ENCODE measurements at regions not wholly inside any gene's neighbourhood (a gene's known extent, or its start where the extent isn't known, plus 50 kb on each side); places are given as distances from the start of the nearest gene placed in this dataset.
"Not testable (repeated sequence)": the region's sequence is repeated elsewhere in the genome, so short reads cannot be mapped to it uniquely, and the experiment has no call there.

- not testable (repeated sequence) for DNase-seq
Observed at GRCh38 chr9:97248252-97248651, 59.2 kb upstream of the CCDC180 start.

GRCh38 chr9:97243606-97244005 is 63.9 kb upstream of the CCDC180 start:
- DNase-seq, result no peak

GRCh38 chr9:97241430-97241829 is 66.0 kb upstream of the CCDC180 start:
- DNase-seq, result not testable (repeated sequence)

- peak; percentile 88 for DNase-seq
Observed at GRCh38 chr9:97237951-97238889, 69.2 kb upstream of the CCDC180 start.

GRCh38 chr9:97237311-97237786 is 70.1 kb upstream of the CCDC180 start:
- peak; percentile 57 for DNase-seq

- not testable (repeated sequence) for DNase-seq
Observed at GRCh38 chr9:97233009-97233400, 74.5 kb upstream of the CCDC180 start.

GRCh38 chr9:97232060-97233008 is 75.1 kb upstream of the CCDC180 start:
- not testable (repeated sequence) for DNase-seq

GRCh38 chr9:97222393-97222792 is 85.1 kb upstream of the CCDC180 start:
- DNase-seq, result peak; percentile 65

GRCh38 chr9:97221478-97222355 is 85.7 kb upstream of the CCDC180 start:
- peak; percentile 93 for DNase-seq

- DNase-seq, result no peak
Observed at GRCh38 chr9:97220894-97221477, 86.5 kb upstream of the CCDC180 start.

GRCh38 chr9:97220396-97220795 is 87.1 kb upstream of the CCDC180 start:
- DNase-seq, result not testable (repeated sequence)

- not testable (repeated sequence) for DNase-seq
Observed at GRCh38 chr9:97219443-97220140, 87.9 kb upstream of the CCDC180 start.

GRCh38 chr9:97215127-97215526 is 92.3 kb upstream of the CCDC180 start:
- not testable (repeated sequence) for DNase-seq

GRCh38 chr9:97214556-97214955 is 92.9 kb upstream of the CCDC180 start:
- DNase-seq, result not testable (repeated sequence)

- not testable (repeated sequence) for DNase-seq
Observed at GRCh38 chr9:97199683-97200082, 107.8 kb upstream of the CCDC180 start.

- DNase-seq, result not testable (repeated sequence)
Observed at GRCh38 chr9:97193767-97194166, 113.7 kb upstream of the CCDC180 start.

- DNase-seq, result no peak
Observed at GRCh38 chr9:97188545-97188944, 118.9 kb upstream of the CCDC180 start.

GRCh38 chr9:97187706-97188105 is 119.8 kb upstream of the CCDC180 start:
- DNase-seq, result not testable (repeated sequence)

GRCh38 chr9:97186493-97186892 is 121.0 kb upstream of the CCDC180 start:
- DNase-seq, result no peak

- DNase-seq, result not testable (repeated sequence)
Observed at GRCh38 chr9:97182532-97182931, 124.9 kb upstream of the CCDC180 start.

GRCh38 chr9:97179616-97180015 is 127.8 kb upstream of the CCDC180 start:
- no peak for DNase-seq

All from islet precursor cell (in vitro differentiated cells).